ENCODE measurements at regions not wholly inside any gene's neighbourhood (a gene's known extent, or its start where the extent isn't known, plus 50 kb on each side); places are given as distances from the start of the nearest gene placed in this dataset.

DNA sequence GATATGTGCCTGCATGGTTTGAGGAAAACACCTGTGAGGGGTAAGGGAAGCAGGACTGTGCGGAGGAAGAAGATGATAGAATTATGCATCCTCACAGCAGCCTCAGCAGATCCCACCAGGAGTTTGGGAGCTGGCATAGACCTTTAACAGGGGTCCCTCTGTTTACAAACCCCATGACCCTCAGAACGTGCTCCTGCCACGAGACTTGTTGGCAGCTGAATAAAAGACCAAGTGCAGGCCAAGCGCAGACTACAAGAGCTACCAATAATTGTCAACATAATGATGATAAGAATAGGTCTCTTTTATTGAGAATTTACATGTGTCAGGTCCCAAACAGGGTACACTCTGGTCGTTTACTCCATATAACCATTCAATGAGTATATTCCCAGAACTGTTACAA, 236.0 kb downstream of the MED10 start:
- no peak overlapping the region for H3K4me3 ChIP-seq (ENCODE audit: control insufficient read depth, low read depth, low read length)
- TF ChIP-seq, protein P1, sequence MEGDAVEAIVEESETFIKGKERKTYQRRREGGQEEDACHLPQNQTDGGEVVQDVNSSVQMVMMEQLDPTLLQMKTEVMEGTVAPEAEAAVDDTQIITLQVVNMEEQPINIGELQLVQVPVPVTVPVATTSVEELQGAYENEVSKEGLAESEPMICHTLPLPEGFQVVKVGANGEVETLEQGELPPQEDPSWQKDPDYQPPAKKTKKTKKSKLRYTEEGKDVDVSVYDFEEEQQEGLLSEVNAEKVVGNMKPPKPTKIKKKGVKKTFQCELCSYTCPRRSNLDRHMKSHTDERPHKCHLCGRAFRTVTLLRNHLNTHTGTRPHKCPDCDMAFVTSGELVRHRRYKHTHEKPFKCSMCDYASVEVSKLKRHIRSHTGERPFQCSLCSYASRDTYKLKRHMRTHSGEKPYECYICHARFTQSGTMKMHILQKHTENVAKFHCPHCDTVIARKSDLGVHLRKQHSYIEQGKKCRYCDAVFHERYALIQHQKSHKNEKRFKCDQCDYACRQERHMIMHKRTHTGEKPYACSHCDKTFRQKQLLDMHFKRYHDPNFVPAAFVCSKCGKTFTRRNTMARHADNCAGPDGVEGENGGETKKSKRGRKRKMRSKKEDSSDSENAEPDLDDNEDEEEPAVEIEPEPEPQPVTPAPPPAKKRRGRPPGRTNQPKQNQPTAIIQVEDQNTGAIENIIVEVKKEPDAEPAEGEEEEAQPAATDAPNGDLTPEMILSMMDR (IDR thresholded peaks at IDR 0.05; ENCODE audit: control insufficient read depth, insufficient read depth, low read depth, low read length, missing control alignments), result no peak
- no peak for DNase-seq (ENCODE audit: low read depth)

DNA sequence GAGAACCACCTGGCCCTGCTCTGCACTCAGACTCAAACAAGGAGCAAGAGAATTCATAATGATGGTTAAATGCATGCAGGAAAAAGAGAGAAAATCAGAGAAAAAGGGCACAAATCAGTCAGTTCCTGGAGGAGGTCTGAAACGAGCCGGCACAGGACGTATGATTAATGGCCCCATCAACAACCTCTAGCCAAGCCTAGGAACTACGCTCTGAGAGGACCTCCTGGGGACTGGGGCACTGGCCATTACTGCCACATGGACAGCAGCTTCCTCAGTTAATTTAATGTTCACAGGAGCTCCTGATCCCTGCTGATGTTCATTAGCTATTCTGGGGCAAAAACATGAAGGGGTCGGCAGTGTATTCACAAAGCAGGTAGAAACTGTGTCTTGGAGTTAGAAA, 238.1 kb downstream of the MED10 start:
- no peak overlapping the region for H3K4me3 ChIP-seq (ENCODE audit: control insufficient read depth, low read depth, low read length)
- TF ChIP-seq, protein P1 (IDR thresholded peaks at IDR 0.05; ENCODE audit: control insufficient read depth, insufficient read depth, low read depth, low read length, missing control alignments), result no peak
- no peak for DNase-seq (ENCODE audit: low read depth)

DNA sequence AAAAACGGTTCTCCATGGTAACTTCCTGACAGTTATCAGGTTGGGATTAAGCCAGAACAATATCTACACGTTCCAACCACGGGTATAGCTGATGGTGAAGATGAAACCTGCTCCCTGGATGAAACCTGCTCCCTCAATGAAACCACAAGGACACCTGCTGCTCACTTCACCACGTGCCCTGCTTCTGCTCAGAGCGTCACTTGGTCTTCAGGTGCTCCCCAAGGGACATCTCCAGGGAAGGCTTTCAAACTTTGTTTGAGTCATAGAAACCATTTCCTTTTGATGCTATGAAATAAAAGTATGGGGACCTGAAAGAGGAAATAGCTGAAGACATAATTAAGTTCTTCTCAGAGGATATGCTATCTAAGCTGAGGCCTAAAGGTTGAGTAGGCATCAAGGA, 242.4 kb downstream of the MED10 start:
- TF ChIP-seq, protein P1 (IDR thresholded peaks at IDR 0.05; ENCODE audit: control insufficient read depth, insufficient read depth, low read depth, low read length, missing control alignments), result no peak
- H3K4me3 ChIP-seq (ENCODE audit: control insufficient read depth, low read depth, low read length), result no peak overlapping the region
- no peak for DNase-seq (ENCODE audit: low read depth)

- H3K4me3 ChIP-seq (ENCODE audit: control insufficient read depth, low read depth, low read length), result no peak overlapping the region
- no peak for DNase-seq (ENCODE audit: low read depth)
- TF ChIP-seq, protein P1 (IDR thresholded peaks at IDR 0.05; ENCODE audit: control insufficient read depth, insufficient read depth, low read depth, low read length, missing control alignments), result no peak
Observed at GRCh38 chr5:6134281-6134680, 244.1 kb downstream of the MED10 start.

DNA sequence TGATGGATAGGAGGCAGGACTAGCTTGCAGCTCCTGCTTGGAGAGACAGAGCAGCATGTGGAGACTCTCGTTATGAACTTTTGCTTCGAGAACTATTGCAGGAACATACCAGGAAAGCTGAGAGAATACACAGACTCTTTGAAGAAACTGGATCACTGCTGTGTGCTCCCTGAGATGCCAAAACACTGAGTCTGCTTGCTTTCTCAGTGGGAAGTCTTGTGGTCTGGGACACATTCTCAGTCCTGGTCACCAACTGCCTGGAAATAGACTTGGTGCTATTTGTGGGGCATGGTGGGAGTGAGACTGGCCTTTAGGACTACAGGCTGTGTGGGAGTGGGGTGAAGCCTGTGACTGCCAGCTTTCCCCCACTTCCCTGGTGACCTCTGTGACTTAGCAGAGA, 252.6 kb downstream of the MED10 start:
- DNase-seq (ENCODE audit: low read depth), result no peak
- TF ChIP-seq, protein P1 (IDR thresholded peaks at IDR 0.05; ENCODE audit: control insufficient read depth, insufficient read depth, low read depth, low read length, missing control alignments), result no peak
- no peak overlapping the region for H3K4me3 ChIP-seq (ENCODE audit: control insufficient read depth, low read depth, low read length)

DNA sequence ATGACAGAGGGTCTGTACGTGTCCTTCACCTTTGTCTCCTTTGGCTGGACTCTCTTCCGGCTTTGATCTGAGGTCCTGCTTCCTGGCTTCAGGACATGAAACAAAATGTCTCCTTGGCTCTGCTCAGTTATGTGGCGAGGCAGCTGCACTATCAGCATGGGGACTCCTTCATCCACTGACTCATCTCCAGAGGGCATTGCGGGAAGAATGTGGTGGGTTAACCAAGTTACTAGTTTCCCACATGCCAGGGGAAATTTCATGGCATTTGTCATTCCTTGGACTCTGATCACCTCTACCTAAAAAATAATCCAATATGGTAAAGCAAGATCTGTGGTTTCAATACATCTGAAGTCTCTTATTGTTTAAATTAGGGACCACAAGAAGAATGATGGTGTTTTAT, 259.7 kb downstream of the MED10 start:
- DNase-seq (ENCODE audit: low read depth), result no peak
- no peak overlapping the region for H3K4me3 ChIP-seq (ENCODE audit: control insufficient read depth, low read depth, low read length)
- TF ChIP-seq, protein P1 (IDR thresholded peaks at IDR 0.05; ENCODE audit: control insufficient read depth, insufficient read depth, low read depth, low read length, missing control alignments), result no peak

DNA sequence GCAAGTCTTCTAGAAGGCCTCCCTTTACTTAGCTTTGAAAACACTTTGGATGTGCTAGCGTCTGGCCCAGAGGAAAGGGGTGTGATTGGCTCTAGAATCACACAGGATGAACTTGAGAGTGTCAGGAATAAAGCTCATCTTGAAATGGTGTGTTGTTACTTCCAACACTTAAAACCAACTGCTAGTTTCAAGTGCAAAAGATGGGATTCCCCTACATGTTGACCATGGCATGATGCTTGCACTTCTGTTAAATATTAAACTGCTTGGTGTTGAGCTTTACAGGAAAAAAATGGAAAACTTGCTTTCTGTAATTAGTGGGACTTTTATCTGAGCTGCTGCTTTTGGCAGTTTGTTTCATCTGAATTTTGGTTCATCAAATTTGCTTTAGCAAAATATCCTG, 261.1 kb downstream of the MED10 start:
- H3K4me3 ChIP-seq (ENCODE audit: control insufficient read depth, low read depth, low read length), result no peak overlapping the region
- DNase-seq (ENCODE audit: low read depth), result no peak
- TF ChIP-seq, protein P1 (IDR thresholded peaks at IDR 0.05; ENCODE audit: control insufficient read depth, insufficient read depth, low read depth, low read length, missing control alignments), result no peak

Data from AG09309 (cell line).